ENCODE measurements at regions not wholly inside any gene's neighbourhood (a gene's known extent, or its start where the extent isn't known, plus 50 kb on each side); places are given as distances from the start of the nearest gene placed in this dataset.
"Not testable (repeated sequence)": the region's sequence is repeated elsewhere in the genome, so short reads cannot be mapped to it uniquely, and the experiment has no call there.

DNA sequence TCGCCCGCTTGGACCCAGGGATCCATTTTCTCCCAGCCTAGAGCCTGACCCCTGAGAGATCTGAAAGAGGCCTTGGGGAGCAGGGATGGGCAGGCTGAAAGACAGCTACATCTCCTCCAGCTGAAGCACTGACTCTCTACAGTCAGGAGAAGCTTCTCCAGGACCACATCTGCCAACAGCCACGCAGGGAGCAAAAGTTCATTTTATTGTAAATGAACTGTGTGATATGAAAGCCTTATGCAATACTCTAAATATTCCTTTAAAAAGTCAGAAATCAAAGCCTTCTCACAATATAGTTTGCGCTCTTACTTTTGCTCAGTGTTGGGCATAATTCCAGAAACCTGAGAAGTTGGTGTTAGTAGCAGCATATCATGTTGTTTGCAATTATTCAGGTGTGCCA, 428.9 kb upstream of the RAB6C start:
- DNase-seq (ENCODE audit: low read depth) = no peak
- TF ChIP-seq, protein P1, sequence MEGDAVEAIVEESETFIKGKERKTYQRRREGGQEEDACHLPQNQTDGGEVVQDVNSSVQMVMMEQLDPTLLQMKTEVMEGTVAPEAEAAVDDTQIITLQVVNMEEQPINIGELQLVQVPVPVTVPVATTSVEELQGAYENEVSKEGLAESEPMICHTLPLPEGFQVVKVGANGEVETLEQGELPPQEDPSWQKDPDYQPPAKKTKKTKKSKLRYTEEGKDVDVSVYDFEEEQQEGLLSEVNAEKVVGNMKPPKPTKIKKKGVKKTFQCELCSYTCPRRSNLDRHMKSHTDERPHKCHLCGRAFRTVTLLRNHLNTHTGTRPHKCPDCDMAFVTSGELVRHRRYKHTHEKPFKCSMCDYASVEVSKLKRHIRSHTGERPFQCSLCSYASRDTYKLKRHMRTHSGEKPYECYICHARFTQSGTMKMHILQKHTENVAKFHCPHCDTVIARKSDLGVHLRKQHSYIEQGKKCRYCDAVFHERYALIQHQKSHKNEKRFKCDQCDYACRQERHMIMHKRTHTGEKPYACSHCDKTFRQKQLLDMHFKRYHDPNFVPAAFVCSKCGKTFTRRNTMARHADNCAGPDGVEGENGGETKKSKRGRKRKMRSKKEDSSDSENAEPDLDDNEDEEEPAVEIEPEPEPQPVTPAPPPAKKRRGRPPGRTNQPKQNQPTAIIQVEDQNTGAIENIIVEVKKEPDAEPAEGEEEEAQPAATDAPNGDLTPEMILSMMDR (conservative IDR thresholded peaks at IDR 0.05; ENCODE audit: low read depth, low read length) = no peak
- H3K4me3 ChIP-seq (ENCODE audit: low read length) = no peak overlapping the region

DNA sequence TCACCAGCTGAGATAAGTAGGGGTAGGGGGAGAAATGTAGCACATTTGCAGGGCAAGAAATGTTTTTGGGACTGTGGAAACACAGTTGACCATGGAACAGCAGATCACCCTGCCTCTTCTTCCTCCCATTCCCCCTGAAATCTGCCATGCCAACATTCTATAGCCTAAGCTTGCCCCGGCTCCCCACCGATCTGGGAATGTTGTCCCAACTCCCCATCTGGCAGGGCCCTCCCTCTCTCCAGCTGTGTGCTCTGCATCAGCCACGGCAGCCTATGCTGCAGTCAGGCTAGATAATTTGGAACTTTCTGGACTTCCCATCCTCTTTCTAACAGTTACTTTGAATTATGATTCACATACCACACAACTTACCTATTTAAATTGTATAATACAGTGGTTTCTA, 425.1 kb upstream of the RAB6C start:
- no peak for DNase-seq (ENCODE audit: low read depth)
- H3K4me3 ChIP-seq (ENCODE audit: low read length) = no peak overlapping the region
- TF ChIP-seq, protein P1 (conservative IDR thresholded peaks at IDR 0.05; ENCODE audit: low read depth, low read length) = no peak

DNA sequence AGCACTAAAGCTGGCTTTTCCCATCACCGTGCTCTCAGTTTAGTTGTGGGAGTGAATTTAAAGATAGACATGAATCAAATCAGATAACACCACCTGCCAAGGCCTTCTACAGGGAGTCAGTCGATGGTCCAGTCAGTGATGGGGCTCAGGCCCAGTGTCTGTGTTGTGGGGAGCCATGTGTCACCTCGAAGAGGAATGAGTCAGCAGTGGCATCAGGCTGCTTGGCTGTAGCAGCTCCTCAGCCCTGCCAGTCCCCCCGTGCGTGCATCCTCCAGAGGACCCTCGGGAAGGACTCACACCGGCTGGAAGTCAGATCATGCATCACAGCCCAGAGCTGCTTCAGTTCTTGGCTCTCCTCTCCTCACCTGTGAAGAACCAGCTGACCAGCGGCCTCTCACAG, 420.4 kb upstream of the RAB6C start:
- TF ChIP-seq, protein P1 (conservative IDR thresholded peaks at IDR 0.05; ENCODE audit: low read depth, low read length) = no peak
- H3K4me3 ChIP-seq (ENCODE audit: low read length) = no peak overlapping the region
- no peak for DNase-seq (ENCODE audit: low read depth)

DNA sequence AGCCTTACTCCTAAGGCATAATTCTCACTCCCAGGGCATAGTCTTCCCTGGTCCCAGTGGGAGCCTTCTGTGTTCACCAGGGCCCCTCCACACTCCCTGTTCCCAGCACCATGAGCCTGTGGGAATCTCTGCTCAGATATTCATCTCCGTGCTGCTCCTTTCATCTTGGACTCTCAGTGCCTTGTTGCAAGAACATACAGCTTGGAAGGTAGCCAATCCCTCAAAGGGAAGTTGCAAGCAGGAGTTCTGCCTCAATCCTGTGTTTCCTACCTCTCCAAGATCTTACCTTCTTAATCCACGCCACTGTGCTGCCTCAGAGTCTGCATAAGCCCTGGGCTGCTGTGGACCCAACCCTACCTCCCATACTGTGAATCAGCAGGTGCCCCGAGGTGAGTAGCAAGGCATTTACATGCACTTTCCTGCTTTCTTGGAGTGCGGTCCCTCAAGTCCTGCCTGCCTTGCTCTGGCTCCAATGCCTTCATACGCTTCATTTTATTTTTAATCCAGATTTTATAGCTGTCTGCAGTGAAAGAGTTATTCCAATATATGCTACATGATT, 413.8 kb upstream of the RAB6C start:
- TF ChIP-seq, protein P1 (conservative IDR thresholded peaks at IDR 0.05; ENCODE audit: low read depth, low read length) = no peak
- DNase-seq (ENCODE audit: low read depth) = no peak
- H3K4me3 ChIP-seq (ENCODE audit: low read length) = no peak overlapping the region

DNA sequence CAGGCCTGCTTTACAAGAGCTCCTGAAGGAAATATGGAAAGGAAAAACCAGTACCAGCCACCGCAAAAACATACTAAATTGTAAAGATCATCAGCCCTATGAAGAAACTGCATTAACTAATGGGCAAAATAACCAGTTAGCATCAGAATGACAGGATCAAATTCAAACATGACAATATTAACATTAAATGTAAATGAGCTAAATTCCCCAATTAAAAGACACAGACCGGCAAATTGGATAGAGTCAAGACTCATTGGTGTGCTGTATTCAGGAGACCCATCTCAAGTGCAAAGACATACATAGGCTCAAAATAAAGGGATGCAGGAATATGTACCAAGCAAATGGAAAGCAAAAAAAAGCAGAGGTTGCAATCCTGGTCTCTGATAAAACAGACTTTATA, 408.7 kb upstream of the RAB6C start:
- not testable (repeated sequence) for H3K4me3 ChIP-seq (ENCODE audit: low read length); DNase-seq (ENCODE audit: low read depth)

DNA sequence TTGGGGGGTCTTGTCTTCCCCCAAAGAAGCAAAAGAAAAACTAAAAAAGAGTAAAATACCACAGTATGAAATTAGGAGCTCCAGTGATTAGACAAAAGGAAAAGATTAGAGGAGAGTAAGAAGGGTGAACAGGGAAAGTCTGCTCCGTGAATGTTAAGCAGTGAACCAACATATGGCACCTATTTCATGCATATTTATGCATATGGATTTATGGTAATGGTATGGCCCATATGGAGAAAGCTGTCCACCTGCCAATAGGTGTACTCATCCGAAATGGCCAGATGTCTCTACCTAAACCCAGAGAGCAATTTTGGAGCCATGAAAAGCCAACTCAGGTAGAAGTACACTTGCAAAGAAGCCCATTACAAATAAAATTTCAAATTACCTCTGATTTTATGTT, 404.0 kb upstream of the RAB6C start:
- DNase-seq (ENCODE audit: low read depth) = no peak
- H3K4me3 ChIP-seq (ENCODE audit: low read length) = no peak overlapping the region
- TF ChIP-seq, protein P1 (conservative IDR thresholded peaks at IDR 0.05; ENCODE audit: low read depth, low read length) = no peak

DNA sequence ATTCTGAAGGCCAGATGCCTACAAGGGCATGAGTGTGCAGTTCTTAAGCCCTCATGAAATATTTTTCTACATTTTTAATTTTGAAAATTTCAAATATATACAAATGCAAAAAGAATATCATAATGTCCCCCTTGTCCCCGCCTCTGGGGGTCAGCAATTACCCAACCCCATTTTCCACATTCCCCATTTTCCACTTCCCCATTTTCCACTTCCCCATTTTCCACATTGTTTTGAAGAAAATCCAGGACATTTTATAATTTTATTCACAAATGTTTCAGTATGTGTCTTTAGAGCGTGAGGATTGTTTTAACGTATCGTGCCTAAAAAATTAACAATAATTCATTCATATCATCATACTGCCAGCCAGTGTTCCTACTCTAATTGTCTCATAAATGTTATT, 403.6 kb upstream of the RAB6C start:
- no peak for DNase-seq (ENCODE audit: low read depth)
- no peak overlapping the region for H3K4me3 ChIP-seq (ENCODE audit: low read length)
- TF ChIP-seq, protein P1 (conservative IDR thresholded peaks at IDR 0.05; ENCODE audit: low read depth, low read length) = no peak

DNA sequence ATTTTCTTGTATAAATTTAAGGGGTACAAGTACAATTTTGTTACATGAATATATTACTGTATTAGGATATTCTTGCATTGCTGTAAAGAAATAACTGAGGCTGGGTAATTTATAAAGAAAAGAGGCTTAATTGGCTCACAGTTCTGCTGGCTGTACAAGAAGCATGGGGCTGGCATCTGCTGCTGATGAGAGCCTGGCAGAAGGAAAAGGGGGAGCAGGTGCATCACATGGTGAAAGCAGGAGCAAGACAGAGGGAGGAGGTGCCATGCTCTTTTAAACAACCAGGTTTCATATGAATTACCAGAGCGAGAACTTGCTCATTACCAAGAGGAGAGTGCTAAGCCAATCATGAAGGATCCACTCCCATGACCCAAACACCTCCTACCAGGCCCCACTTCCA, 399.5 kb upstream of the RAB6C start:
- no peak for DNase-seq (ENCODE audit: low read depth)
- H3K4me3 ChIP-seq (ENCODE audit: low read length) = no peak overlapping the region
- TF ChIP-seq, protein P1 (conservative IDR thresholded peaks at IDR 0.05; ENCODE audit: low read depth, low read length) = no peak

Data from retinal pigment epithelial cell (primary cell).